ENCODE measurements at regions not wholly inside any gene's neighbourhood (a gene's known extent, or its start where the extent isn't known, plus 50 kb on each side); places are given as distances from the start of the nearest gene placed in this dataset.
A peak's percentile ranks its signal among the peaks of the same experiment; 100 is the strongest.

DNA sequence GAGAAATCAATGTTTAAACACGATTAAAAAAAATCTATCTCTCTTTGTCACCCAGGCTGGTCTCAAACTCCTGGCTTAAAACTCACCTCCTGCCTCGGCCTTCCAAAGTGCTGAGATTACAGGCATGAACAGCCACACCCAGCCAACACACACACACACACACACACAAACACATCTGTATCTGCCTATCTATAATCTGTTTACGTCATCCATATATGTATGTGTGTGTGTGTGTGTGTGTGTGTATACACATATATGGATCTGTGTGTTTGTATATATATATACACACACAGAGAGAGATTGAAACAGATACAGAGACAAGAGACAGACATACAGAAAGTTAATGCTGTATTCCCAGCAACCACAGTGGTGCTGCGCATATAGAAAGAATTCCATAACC is 497.1 kb downstream of the DSC3 start:
- H3K4me1 Mint-ChIP-seq, result no peaks in the 10 kb centered on the region
- H3K36me3 Mint-ChIP-seq, result no peaks in the 10 kb centered on the region
- no peak overlapping the region for H3K4me3 Mint-ChIP-seq
- ATAC-seq (replicated peaks) (no peak), DNase-seq (no peak)
- H3K27ac Mint-ChIP-seq, result no peak overlapping the region
- H3K27me3 Mint-ChIP-seq, result no peaks in the 10 kb centered on the region
- no peaks in the 10 kb centered on the region for H3K9me3 Mint-ChIP-seq

DNA sequence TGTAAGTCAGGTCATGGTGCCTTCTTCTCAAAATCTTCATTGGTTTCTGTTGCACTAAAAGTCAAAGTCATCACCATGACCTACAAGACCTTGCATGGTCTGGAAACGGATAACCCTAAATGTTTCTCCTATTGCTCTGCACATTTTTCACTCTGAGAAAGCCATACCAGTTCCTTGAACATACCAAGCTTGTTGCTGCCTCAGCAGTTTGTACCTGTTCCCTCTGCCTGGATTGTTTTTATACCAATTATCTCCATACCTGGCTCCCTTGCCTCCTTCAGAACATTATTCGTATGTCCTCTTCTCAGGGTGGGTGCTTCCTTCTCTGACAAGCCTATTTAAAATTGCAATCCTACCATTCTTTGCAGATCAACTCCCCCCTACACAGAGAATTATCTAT is 498.4 kb downstream of the DSC3 start:
- H3K27me3 Mint-ChIP-seq, result no peaks in the 10 kb centered on the region
- DNase-seq, result no peak
- no peak overlapping the region for H3K4me3 Mint-ChIP-seq
- H3K27ac Mint-ChIP-seq, result no peak overlapping the region
- no peaks in the 10 kb centered on the region for H3K36me3 Mint-ChIP-seq
- no peaks in the 10 kb centered on the region for H3K4me1 Mint-ChIP-seq
- ATAC-seq (replicated peaks), result no peak
- H3K9me3 Mint-ChIP-seq, result no peaks in the 10 kb centered on the region

DNA sequence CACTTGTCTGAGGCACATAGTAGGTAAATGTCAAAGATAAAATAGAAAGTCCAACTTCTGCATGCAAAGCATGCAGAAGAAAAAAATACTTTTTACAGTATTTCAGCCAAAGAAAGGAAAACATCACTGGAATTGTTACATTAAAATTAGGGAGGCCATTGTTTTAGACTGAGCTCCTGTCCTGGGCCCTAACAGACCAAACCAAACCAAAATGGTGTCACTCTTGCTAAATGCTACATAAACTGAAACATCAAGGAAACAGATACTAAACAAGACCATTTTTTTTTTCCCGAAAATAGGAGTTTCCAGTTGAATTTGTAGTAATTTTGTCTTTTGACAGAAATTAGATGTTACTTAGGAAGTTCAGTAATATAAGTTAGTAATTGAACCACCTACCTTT is 508.8 kb downstream of the DSC3 start:
- H3K27me3 Mint-ChIP-seq, result no peaks in the 10 kb centered on the region
- H3K27ac Mint-ChIP-seq, result no peak overlapping the region
- no peaks in the 10 kb centered on the region for H3K36me3 Mint-ChIP-seq
- no peak for ATAC-seq (replicated peaks)
- no peak overlapping the region for H3K4me3 Mint-ChIP-seq
- peaks cover 0 to 3% of the 10 kb centered on the region in 2 donors for H3K9me3 Mint-ChIP-seq
- DNase-seq, result no peak
- no peaks in the 10 kb centered on the region for H3K4me1 Mint-ChIP-seq

DNA sequence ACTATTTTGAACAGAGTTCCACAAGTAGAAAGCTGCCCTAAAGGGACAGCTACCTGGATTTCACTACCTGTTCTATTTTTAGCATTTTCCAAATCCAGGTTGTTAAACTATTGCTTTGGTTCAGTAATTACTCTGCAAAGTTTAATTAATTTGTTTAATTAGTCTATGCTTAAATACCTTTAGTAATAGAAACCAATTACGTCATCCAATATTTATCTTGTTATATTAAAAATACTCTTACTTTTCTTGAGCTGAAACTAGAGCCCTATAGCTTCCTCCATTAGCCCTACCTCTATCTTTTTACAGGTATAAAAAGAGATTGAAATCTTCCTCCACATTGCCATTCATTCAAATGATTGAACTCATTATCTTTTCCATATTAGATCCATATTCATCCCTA is 514.6 kb downstream of the DSC3 start:
- DNase-seq (no peak), ATAC-seq (replicated peaks) (no peak)
- no peaks in the 10 kb centered on the region for H3K27me3 Mint-ChIP-seq
- H3K4me3 Mint-ChIP-seq, result no peak overlapping the region
- no peaks in the 10 kb centered on the region for H3K9me3 Mint-ChIP-seq
- no peaks in the 10 kb centered on the region for H3K4me1 Mint-ChIP-seq
- no peak overlapping the region for H3K27ac Mint-ChIP-seq
- H3K36me3 Mint-ChIP-seq, result no peaks in the 10 kb centered on the region

DNA sequence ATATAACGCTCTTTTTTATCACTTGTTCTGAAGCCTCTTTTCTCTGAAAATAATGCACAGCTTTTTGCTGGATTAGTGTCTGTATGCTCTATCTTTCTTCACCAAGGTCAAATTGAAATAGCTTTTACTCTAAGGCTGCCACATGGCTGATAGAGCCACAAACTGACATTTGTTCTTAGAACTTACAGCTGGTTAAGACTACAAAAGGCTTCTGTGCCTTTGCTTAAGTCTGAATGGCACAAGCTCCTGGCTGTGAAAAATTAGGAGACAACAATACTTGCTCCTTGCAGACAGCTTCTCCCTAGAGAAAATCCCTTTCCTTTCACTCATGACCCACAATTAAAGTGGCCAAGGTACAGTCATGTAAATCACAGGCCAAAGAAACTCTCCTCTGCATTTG is 515.3 kb downstream of the DSC3 start:
- no peaks in the 10 kb centered on the region for H3K9me3 Mint-ChIP-seq
- no peak for ATAC-seq (replicated peaks)
- no peaks in the 10 kb centered on the region for H3K27me3 Mint-ChIP-seq

GRCh38 chr18:30522288-30522929 is 520.1 kb downstream of the DSC3 start:
- Mint-ChIP-seq H3K9me3 (peaks cover 3% of the 10 kb centered on the region in 2 donors), H3K27me3 (no peaks in the 10 kb centered on the region), H3K4me3 (no peak overlapping the region), H3K36me3 (no peaks in the 10 kb centered on the region), H3K27ac (no peak overlapping the region), H3K4me1 (no peaks in the 10 kb centered on the region)
- ATAC-seq (replicated peaks) (no peak), DNase-seq (no peak)

More for the DNA sequence above, 515.3 kb downstream of the DSC3 start:
- no peak for DNase-seq
- Mint-ChIP-seq H3K4me3 (no peak overlapping the region), H3K4me1 (no peaks in the 10 kb centered on the region), H3K36me3 (no peaks in the 10 kb centered on the region), H3K27ac (no peak overlapping the region)

GRCh38 chr18:30514059-30514458 is 528.5 kb downstream of the DSC3 start:
- Mint-ChIP-seq H3K4me3 (no peak overlapping the region), H3K27me3 (no peaks in the 10 kb centered on the region), H3K27ac (no peak overlapping the region), H3K9me3 (peaks cover 5% of the 10 kb centered on the region in 2 donors), H3K36me3 (no peaks in the 10 kb centered on the region), H3K4me1 (no peaks in the 10 kb centered on the region)
- DNase-seq (no peak), ATAC-seq (replicated peaks) (no peak)

- Mint-ChIP-seq H3K27me3 (no peaks in the 10 kb centered on the region), H3K27ac (no peak overlapping the region), H3K36me3 (no peaks in the 10 kb centered on the region), H3K9me3 (peaks cover 4% of the 10 kb centered on the region in 2 donors), H3K4me1 (no peaks in the 10 kb centered on the region), H3K4me3 (no peak overlapping the region)
- DNase-seq, result no peak
- no peak for ATAC-seq (replicated peaks)
Measured at GRCh38 chr18:30512872-30513271, 529.7 kb downstream of the DSC3 start.

DNA sequence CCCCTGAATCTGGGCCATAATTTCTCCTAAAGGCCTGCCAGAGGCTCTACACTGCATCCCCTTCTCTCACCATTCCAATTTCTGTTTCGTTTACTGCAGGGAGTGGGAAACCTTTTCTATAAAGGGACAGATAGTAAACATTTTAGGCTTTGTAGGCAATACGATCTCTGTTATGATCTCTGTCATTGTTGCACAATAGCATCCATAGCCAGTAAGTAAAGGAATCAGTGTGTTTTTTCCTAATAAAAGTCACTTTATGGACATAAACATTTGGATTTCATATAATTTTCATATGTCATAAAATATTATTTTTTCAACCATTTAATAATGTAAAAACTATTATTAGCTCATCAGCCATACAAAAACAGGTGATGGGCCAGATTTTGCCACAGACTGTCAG is 531.7 kb downstream of the DSC3 start:
- Mint-ChIP-seq H3K4me3 (no peak overlapping the region), H3K27ac (no peak overlapping the region), H3K27me3 (no peaks in the 10 kb centered on the region), H3K36me3 (no peaks in the 10 kb centered on the region), H3K9me3 (peaks cover 4% of the 10 kb centered on the region in 2 donors), H3K4me1 (no peaks in the 10 kb centered on the region)
- no peak for ATAC-seq (replicated peaks)
- no peak for DNase-seq

DNA sequence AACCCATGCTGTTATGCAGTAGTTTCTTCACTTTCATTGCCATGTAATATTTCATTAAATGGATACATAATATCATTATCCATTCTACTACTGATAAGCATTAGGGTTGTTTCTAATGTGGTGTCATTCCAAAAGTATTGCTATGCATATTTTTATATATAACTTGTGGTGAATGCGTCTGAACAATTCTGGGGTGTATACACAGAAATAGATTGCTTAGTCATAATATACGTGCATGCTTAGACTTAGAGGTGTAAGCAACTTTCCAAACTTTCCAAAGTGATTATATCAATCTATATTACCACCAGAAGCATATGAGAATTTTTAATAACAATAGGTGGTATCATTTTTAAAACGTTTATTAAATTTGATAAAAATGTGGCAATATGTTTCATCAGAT is 540.9 kb downstream of the DSC3 start:
- Mint-ChIP-seq H3K4me1 (no peaks in the 10 kb centered on the region), H3K27ac (no peak overlapping the region), H3K4me3 (no peak overlapping the region), H3K36me3 (no peaks in the 10 kb centered on the region), H3K27me3 (no peaks in the 10 kb centered on the region), H3K9me3 (no peaks in the 10 kb centered on the region)
- DNase-seq (no peak), ATAC-seq (replicated peaks) (no peak)

GRCh38 chr18:30500240-30500945 is 542.1 kb downstream of the DSC3 start:
- no peak overlapping the region for H3K4me3 Mint-ChIP-seq
- DNase-seq (no peak), ATAC-seq (replicated peaks) (no peak)
- H3K4me1 Mint-ChIP-seq, result no peaks in the 10 kb centered on the region
- no peak overlapping the region for H3K27ac Mint-ChIP-seq
- no peaks in the 10 kb centered on the region for H3K36me3 Mint-ChIP-seq
- H3K9me3 Mint-ChIP-seq, result no peaks in the 10 kb centered on the region
- H3K27me3 Mint-ChIP-seq, result no peaks in the 10 kb centered on the region

DNA sequence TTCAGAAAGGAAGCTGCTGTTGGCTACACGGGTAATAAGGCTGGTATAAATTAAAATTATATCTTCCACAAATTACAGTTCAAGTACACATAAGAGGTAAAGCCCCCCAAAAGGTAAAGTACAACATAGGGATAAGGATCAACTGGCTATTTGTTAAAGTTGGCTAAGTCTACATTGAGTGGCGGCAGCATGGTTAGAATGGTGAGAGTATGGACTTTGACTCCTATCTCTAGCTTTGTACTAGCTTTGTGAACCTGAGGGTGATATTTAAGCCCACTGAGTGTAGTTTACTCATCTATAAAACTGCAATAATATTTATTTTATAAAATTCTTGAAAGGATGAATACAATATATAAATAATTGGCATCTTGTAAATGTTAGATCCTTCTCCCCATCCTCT is 542.8 kb downstream of the DSC3 start:
- H3K9me3 Mint-ChIP-seq, result no peaks in the 10 kb centered on the region
- no peak for DNase-seq
- no peak overlapping the region for H3K4me3 Mint-ChIP-seq
- no peaks in the 10 kb centered on the region for H3K4me1 Mint-ChIP-seq
- no peaks in the 10 kb centered on the region for H3K36me3 Mint-ChIP-seq
- no peaks in the 10 kb centered on the region for H3K27me3 Mint-ChIP-seq
- no peak overlapping the region for H3K27ac Mint-ChIP-seq
- ATAC-seq (replicated peaks), result no peak

- no peaks in the 10 kb centered on the region for H3K27me3 Mint-ChIP-seq
- no peak overlapping the region for H3K27ac Mint-ChIP-seq
- no peaks in the 10 kb centered on the region for H3K4me1 Mint-ChIP-seq
- no peak for DNase-seq
- ATAC-seq (replicated peaks), result peak in 1 of 2 donors; percentile 33
- H3K9me3 Mint-ChIP-seq, result peaks cover 0 to 3% of the 10 kb centered on the region in 2 donors
- H3K4me3 Mint-ChIP-seq, result no peak overlapping the region
- no peaks in the 10 kb centered on the region for H3K36me3 Mint-ChIP-seq
Measured at GRCh38 chr18:30492552-30493129, 549.9 kb downstream of the DSC3 start.

GRCh38 chr18:30491815-30492551 is 550.6 kb downstream of the DSC3 start:
- H3K27ac Mint-ChIP-seq, result no peak overlapping the region
- no peak overlapping the region for H3K4me3 Mint-ChIP-seq
- H3K9me3 Mint-ChIP-seq, result peaks cover 0 to 3% of the 10 kb centered on the region in 2 donors
- DNase-seq (no peak), ATAC-seq (replicated peaks) (no peak)
- H3K4me1 Mint-ChIP-seq, result no peaks in the 10 kb centered on the region
- no peaks in the 10 kb centered on the region for H3K27me3 Mint-ChIP-seq
- no peaks in the 10 kb centered on the region for H3K36me3 Mint-ChIP-seq
